GM12801 (cell line): ENCODE measurements at regions not wholly inside any gene's neighbourhood (a gene's known extent, or its start where the extent isn't known, plus 50 kb on each side); places are given as distances from the start of the nearest gene placed in this dataset.

Source experiments
- TF ChIP-seq, protein P1 (sequence below): IDR thresholded peaks from one replicate; pipeline ENCODE4 v1.5.1; 2011; ENCODE audit warnings: control low read depth; ENCODE audit not compliant: insufficient read length; ENCODE audit errors: extremely low read depth

DNA sequence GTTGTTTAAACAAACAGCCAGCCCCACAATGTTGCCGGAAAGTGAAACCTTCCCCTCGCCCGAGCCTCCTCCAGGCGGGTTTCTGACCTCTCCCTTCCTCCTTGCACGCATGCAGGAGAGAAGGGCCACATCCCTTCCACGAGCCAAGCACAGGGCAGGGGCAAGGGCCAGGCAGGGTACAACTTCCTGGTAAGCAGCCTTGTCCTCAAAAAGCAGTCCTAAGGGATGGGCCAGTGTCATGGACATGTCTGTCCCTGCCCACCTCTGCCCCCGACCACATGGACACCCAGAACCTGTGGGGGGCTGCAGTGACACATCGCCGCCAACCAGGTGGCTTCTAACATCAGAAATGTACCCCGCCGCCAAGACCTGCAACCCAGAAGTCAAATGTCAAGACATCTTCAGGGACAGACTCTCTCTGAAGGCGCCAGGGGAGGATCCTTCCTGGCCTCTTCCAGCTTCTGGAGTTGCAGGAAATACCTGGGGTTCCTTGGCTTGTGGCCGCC, 145.3 kb downstream of the CRYBB2 start:
- TF ChIP-seq, protein P1, sequence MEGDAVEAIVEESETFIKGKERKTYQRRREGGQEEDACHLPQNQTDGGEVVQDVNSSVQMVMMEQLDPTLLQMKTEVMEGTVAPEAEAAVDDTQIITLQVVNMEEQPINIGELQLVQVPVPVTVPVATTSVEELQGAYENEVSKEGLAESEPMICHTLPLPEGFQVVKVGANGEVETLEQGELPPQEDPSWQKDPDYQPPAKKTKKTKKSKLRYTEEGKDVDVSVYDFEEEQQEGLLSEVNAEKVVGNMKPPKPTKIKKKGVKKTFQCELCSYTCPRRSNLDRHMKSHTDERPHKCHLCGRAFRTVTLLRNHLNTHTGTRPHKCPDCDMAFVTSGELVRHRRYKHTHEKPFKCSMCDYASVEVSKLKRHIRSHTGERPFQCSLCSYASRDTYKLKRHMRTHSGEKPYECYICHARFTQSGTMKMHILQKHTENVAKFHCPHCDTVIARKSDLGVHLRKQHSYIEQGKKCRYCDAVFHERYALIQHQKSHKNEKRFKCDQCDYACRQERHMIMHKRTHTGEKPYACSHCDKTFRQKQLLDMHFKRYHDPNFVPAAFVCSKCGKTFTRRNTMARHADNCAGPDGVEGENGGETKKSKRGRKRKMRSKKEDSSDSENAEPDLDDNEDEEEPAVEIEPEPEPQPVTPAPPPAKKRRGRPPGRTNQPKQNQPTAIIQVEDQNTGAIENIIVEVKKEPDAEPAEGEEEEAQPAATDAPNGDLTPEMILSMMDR: no peak

DNA sequence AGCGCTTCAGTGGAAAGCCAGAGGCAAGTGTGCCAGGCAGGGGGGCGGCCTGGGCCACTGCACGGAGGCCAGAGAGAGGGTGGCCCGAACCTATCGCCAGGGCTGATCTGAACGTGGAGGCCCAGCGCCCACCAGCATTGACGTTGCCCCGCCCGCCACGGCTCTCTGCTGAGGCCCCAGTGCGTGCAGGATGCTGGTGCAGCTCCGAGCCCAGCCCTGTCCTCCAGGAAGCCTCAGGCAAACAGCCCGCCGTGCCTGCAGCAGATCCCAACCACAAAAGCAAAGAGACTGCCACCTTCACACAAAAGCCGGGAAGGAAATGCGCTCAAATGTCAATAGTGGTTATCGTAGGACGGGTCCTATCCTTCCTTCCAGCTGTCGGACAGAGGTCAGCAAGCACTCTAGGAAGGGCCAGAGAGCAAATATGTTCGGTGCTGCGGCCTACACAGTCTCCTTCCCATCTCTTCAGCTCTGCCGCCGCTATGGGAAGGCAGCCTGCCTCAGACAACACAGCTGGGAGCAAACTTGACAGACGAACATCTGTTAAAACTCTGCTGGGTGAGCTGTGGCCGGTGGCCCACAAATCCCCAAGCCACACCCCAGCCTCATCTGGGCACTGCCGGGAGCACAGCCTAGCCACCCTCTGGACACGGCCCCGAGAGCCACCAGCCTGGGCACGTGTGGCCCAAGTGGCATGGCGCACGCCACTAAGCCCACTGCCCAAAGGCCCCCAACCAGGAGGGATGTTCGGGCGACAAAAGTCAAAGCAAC, 146.2 kb downstream of the CRYBB2 start:
- TF ChIP-seq, protein P1: no peak

DNA sequence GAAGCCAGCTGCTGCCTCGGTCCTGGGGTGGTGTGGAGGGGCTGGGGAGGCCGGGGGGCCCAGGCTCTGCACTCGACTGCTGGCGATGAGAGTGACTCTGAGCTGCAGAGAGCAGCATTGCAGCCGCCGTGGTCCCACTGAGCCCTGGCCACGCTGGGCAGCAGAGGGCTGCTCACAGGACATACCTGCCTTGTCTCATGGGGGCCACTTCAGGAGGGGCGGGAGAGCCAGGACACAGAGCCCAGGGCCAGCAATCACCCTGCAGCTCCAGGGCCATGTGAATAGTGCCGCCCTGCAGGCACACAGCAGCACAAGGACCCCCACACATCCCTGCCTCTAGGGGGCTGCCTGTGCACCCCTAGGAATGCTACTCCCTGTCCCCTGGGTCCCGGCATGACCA, 147.0 kb downstream of the CRYBB2 start:
- TF ChIP-seq, protein P1: no peak

DNA sequence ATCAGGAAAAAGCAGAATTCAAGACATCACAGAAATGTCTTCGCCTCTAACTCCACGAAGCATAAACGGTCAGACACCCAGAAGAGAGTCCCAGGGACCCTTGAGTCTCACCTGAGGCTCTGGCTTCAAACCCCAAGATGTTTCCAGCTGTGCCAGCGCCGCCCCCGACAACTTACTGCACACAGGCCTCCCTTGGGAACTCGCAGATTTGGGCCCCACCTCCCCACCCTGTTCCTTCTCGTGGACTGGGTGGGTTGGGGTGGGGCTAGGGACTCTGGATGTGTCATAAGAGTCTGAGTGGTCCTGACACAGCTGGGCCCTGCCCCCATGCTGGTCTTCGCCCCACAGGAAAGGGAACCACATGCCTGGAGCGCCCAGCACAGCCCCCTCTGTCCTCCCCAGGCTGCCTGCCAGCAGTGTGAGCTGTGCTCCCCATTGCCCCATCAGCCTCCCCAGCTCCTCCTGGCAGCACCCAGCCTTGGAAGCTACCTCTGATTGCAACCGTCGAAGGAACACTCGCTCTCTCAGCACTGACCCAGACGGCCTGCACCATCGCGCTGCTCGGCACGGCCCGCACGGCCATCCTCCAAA, 147.5 kb downstream of the CRYBB2 start:
- TF ChIP-seq, protein P1: no peak

DNA sequence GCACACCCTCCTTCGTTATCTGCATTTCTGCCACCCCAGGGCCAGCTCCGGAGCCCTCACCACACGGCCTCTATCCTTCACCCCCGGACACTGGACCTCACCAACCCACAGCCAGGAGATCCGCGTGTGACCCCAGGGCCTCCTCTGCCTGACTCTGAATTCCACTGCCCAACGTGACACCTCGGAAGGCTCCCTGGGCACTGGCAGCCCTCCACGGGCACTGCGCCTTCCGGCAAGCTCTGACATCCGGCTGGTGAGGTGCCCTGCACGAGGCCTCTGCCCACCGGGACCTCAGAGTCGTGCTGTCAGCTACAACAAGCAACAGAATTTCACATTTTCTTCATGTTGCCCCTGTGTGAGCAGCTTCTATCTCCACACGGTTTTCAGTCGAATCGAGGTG, 148.3 kb downstream of the CRYBB2 start:
- TF ChIP-seq, protein P1: no peak

DNA sequence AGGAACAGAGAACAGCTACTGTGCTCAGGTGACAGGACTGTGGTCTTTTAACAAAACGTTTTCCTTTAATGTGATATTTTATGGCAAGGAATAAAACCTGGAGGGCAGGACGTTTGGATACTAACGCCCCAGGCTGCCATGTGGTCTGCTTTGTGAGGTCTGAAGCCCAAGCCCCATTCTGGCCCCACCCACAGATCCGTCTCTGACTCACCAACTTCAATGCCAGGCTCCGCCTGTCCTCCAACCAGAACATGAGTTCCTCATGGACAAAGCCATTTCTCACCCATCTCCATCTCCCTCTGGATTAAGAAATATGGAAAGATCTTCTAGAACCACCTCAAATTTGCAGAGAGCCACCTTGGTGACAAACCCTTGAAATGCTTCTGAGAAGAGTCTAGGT, 148.8 kb downstream of the CRYBB2 start:
- TF ChIP-seq, protein P1: no peak

DNA sequence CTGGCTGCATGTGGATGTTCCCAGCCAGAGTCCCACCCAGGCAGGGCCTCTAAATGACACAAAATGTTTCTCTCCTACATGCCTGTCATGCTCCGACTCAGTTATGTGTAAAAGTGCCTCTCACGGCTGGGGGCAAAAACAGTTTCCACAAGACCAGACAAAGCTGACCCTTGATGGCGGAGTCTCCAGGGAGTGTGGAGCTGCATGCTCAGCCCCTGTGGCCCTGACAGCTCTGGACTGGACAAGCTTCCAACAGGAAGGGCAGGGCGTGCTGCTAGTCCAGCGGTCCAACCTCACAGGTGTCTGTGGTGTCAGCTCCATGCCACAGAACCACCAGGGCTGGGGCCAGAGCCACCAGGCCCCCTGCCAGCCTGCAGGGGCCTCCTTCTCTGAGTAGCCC, 149.6 kb downstream of the CRYBB2 start:
- TF ChIP-seq, protein P1: no peak
